HG03457 (cell line): ENCODE measurements at regions not wholly inside any gene's neighbourhood (a gene's known extent, or its start where the extent isn't known, plus 50 kb on each side); places are given as distances from the start of the nearest gene placed in this dataset.

ENCODE experiments used
- ATAC-seq: cut with Tn5 transposase; IDR thresholded peaks from one replicate; pipeline ENCODE4 v1.9.1; 2021; ENCODE audit warnings: moderate number of reproducible peaks; ENCODE audit not compliant: unreplicated experiment

- ATAC-seq, result no peak
These were observed 58.6 kb downstream of the LIG4 start for GRCh38 chr13:108156749-108157148.

GRCh38 chr13:108155185-108156106 lies 59.9 kb downstream of the LIG4 start:
- no peak for ATAC-seq

- ATAC-seq, result no peak
These were observed 60.9 kb downstream of the LIG4 start for GRCh38 chr13:108154421-108154858.

GRCh38 chr13:108146642-108147041 lies 68.7 kb downstream of the LIG4 start:
- no peak for ATAC-seq

GRCh38 chr13:108142702-108143436 lies 72.5 kb downstream of the LIG4 start:
- no peak for ATAC-seq

- no peak for ATAC-seq
These were observed 78.2 kb downstream of the LIG4 start for GRCh38 chr13:108137176-108137575.

GRCh38 chr13:108127406-108127805 lies 87.9 kb downstream of the LIG4 start:
- ATAC-seq, result no peak

GRCh38 chr13:108126056-108126455 lies 89.3 kb downstream of the LIG4 start:
- no peak for ATAC-seq

- ATAC-seq, result no peak
These were observed 93.9 kb downstream of the LIG4 start for GRCh38 chr13:108121406-108121805.

- ATAC-seq, result no peak
These were observed 94.5 kb downstream of the LIG4 start for GRCh38 chr13:108120856-108121255.

GRCh38 chr13:108120302-108120701 lies 95.0 kb downstream of the LIG4 start:
- ATAC-seq, result no peak

GRCh38 chr13:108115738-108116137 lies 99.6 kb downstream of the LIG4 start:
- ATAC-seq, result no peak

GRCh38 chr13:108113407-108113806 lies 101.9 kb downstream of the LIG4 start:
- ATAC-seq, result no peak

GRCh38 chr13:108104736-108105135 lies 110.6 kb downstream of the LIG4 start:
- ATAC-seq, result no peak

GRCh38 chr13:108102771-108103170 lies 112.6 kb downstream of the LIG4 start:
- ATAC-seq, result no peak

GRCh38 chr13:108096301-108096915 lies 118.9 kb downstream of the LIG4 start:
- no peak for ATAC-seq

GRCh38 chr13:108095036-108095435 lies 120.3 kb downstream of the LIG4 start:
- no peak for ATAC-seq

GRCh38 chr13:108093616-108094015 lies 121.7 kb downstream of the LIG4 start:
- no peak for ATAC-seq

GRCh38 chr13:108087810-108088209 lies 127.5 kb downstream of the LIG4 start:
- ATAC-seq, result no peak

- no peak for ATAC-seq
These were observed 128.7 kb downstream of the LIG4 start for GRCh38 chr13:108086678-108087077.

GRCh38 chr13:108084840-108085239 lies 130.5 kb downstream of the LIG4 start:
- ATAC-seq, result no peak

- no peak for ATAC-seq
These were observed 132.3 kb downstream of the LIG4 start for GRCh38 chr13:108083056-108083455.
